ENCODE measurements at regions not wholly inside any gene's neighbourhood (a gene's known extent, or its start where the extent isn't known, plus 50 kb on each side); places are given as distances from the start of the nearest gene placed in this dataset.

- TF ChIP-seq, protein P1, sequence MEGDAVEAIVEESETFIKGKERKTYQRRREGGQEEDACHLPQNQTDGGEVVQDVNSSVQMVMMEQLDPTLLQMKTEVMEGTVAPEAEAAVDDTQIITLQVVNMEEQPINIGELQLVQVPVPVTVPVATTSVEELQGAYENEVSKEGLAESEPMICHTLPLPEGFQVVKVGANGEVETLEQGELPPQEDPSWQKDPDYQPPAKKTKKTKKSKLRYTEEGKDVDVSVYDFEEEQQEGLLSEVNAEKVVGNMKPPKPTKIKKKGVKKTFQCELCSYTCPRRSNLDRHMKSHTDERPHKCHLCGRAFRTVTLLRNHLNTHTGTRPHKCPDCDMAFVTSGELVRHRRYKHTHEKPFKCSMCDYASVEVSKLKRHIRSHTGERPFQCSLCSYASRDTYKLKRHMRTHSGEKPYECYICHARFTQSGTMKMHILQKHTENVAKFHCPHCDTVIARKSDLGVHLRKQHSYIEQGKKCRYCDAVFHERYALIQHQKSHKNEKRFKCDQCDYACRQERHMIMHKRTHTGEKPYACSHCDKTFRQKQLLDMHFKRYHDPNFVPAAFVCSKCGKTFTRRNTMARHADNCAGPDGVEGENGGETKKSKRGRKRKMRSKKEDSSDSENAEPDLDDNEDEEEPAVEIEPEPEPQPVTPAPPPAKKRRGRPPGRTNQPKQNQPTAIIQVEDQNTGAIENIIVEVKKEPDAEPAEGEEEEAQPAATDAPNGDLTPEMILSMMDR (conservative IDR thresholded peaks at IDR 0.05; ENCODE audit: control insufficient read depth, insufficient read depth, low read depth, low read length) = no peak
- DNase-seq (ENCODE audit: low read depth) = no peak
- H3K4me3 ChIP-seq (ENCODE audit: control insufficient read depth, low read depth, low read length) = no peak overlapping the region
These were observed 192.0 kb upstream of the HES1 start for GRCh38 chr3:193943851-193944517.

DNA sequence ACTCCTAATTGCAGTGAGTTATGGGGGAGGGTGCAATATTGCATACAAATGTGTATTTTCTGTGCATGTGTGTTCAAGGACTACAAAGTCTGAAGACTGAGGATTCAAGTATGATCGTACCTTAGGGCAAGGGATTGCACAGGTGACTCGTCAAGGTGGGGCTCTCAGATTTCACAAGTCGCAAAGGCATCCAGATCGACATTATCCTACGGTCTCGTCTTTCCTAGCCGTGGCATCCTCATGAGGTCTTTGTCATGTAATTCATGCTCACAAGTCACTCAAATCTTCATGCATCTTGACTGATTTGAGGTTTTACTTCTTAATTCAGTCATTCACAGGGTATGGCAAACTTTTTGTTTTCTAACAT is 191.4 kb upstream of the HES1 start:
- no peak for DNase-seq (ENCODE audit: low read depth)
- H3K4me3 ChIP-seq (ENCODE audit: control insufficient read depth, low read depth, low read length) = no peak overlapping the region
- TF ChIP-seq, protein P1 (conservative IDR thresholded peaks at IDR 0.05; ENCODE audit: control insufficient read depth, insufficient read depth, low read depth, low read length) = no peak

- TF ChIP-seq, protein P1 (conservative IDR thresholded peaks at IDR 0.05; ENCODE audit: control insufficient read depth, insufficient read depth, low read depth, low read length) = no peak
- DNase-seq (ENCODE audit: low read depth) = no peak
- no peak overlapping the region for H3K4me3 ChIP-seq (ENCODE audit: control insufficient read depth, low read depth, low read length)
These were observed 190.8 kb upstream of the HES1 start for GRCh38 chr3:193945143-193945542.

- DNase-seq (ENCODE audit: low read depth) = no peak
- TF ChIP-seq, protein P1 (conservative IDR thresholded peaks at IDR 0.05; ENCODE audit: control insufficient read depth, insufficient read depth, low read depth, low read length) = no peak
- no peak overlapping the region for H3K4me3 ChIP-seq (ENCODE audit: control insufficient read depth, low read depth, low read length)
These were observed 189.0 kb upstream of the HES1 start for GRCh38 chr3:193946945-193947344.

GRCh38 chr3:193947596-193947995 is 188.4 kb upstream of the HES1 start:
- TF ChIP-seq, protein P1 (conservative IDR thresholded peaks at IDR 0.05; ENCODE audit: control insufficient read depth, insufficient read depth, low read depth, low read length) = no peak
- no peak for DNase-seq (ENCODE audit: low read depth)
- H3K4me3 ChIP-seq (ENCODE audit: control insufficient read depth, low read depth, low read length) = no peak overlapping the region

DNA sequence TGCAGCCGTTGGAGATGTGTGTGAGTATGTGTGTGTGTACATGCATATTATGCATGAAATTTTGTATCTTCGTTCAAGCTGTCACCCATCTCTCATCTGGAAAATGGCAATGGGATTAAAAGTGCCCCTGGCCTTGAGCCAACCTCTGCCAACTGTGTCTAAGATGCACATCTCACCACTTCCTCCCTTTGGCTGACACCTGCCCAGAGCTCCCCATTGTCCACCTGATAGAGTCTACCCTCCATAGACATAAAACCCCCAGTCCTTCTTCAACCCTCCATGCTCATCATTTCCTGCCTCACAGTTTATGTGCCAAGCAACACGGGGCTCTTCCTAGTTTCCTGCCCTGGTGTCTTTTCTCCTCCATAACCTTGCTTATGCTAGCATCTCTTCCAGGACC is 187.5 kb upstream of the HES1 start:
- no peak for DNase-seq (ENCODE audit: low read depth)
- TF ChIP-seq, protein P1 (conservative IDR thresholded peaks at IDR 0.05; ENCODE audit: control insufficient read depth, insufficient read depth, low read depth, low read length) = no peak
- no peak overlapping the region for H3K4me3 ChIP-seq (ENCODE audit: control insufficient read depth, low read depth, low read length)

DNA sequence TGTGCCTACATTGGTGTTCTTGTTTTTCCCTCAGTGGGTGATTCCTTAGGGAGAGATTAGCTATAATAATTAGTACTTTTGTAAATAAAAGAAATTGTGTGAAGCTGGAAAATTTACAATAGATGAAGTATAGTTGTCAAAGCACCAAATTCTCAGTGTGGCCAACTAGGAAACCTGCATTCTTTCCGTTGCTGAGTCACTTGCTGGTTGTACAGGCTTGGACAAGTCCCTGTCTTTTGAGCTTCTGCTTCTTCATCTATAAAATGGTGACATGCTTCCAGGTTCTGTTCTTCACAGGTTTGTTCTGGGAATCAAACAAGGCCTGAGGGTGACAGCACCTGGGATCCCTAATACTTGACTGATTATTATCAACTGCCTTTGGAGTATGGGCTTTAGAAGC is 184.1 kb upstream of the HES1 start:
- TF ChIP-seq, protein P1 (conservative IDR thresholded peaks at IDR 0.05; ENCODE audit: control insufficient read depth, insufficient read depth, low read depth, low read length) = no peak
- no peak for DNase-seq (ENCODE audit: low read depth)
- H3K4me3 ChIP-seq (ENCODE audit: control insufficient read depth, low read depth, low read length) = no peak overlapping the region

Measured in fibroblast of mammary gland (primary cell).